NCI-H524 (cell line): ENCODE measurements at regions not wholly inside any gene's neighbourhood (a gene's known extent, or its start where the extent isn't known, plus 50 kb on each side); places are given as distances from the start of the nearest gene placed in this dataset.
"Not testable (repeated sequence)": the region's sequence is repeated elsewhere in the genome, so short reads cannot be mapped to it uniquely, and the experiment has no call there.

Experiments used
- DNase-seq, 2 experiments: peaks; one replicate each; lab custom pipeline; 2025; lab: John Stamatoyannopoulos, UW

GRCh38 chr13:50644081-50644871 lies 199.2 kb downstream of the DLEU7 start:
- no peak for DNase-seq

DNA sequence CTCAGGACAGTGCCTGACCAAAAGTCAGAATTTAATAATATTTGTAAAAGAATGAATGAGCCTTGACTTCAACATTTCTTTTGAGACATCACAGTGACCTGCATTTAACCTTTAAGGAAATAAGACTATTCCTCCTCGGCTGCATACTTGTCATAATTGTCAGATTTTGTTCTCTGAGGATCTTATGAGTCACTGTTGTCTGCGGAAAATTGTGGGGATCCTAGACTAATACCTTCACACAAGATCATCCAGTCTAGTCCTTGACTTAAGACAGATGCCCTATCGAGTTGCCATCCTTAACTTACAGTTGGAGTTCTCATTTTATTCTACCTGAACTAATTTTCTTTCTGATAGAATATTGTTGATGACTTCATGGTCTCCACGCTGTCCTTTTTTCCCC lies 198.4 kb downstream of the DLEU7 start:
- DNase-seq = no peak

DNA sequence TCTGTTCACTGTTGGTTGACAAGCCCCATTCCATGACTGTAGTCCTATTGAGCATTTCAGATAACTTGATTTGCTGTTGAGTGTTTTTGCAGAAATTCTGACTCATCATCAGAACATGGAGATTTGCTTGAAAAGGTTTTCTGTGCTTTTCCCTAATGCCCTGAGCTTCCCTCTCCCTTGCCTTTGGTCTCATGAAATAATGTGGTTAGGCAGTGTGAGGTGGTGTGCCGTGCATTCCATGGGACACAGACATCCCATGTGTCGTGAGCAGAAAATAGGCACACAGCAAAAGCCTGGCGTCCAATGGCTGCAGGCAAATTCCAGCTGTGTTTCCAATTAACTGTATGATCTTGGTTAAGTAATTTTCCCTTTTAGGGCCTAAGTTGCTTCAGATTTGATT lies 197.4 kb downstream of the DLEU7 start:
- DNase-seq = no peak

GRCh38 chr13:50649211-50649610 lies 194.3 kb downstream of the DLEU7 start:
- DNase-seq = no peak

GRCh38 chr13:50650592-50651504 lies 192.6 kb downstream of the DLEU7 start:
- no peak for DNase-seq

DNA sequence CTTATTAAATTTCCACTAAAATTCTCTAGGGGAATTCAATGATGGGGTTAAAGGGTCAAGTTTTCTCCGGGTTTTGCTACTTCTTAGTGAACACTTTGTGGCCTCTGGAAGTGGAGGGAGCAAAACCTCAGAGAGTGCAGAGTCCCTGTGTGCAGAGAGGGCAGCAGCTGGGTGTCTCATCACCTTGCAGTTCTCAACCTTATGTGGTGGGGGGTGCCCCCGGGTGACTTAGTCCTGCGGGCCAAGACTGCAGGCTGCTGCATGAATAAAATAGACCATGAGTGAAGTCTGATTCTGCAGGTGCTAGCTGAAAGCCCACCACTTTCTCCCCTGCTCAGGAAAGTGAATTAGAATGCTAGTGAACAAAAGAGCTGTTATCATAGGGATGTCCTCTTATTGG lies 191.6 kb downstream of the DLEU7 start:
- DNase-seq = no peak

DNA sequence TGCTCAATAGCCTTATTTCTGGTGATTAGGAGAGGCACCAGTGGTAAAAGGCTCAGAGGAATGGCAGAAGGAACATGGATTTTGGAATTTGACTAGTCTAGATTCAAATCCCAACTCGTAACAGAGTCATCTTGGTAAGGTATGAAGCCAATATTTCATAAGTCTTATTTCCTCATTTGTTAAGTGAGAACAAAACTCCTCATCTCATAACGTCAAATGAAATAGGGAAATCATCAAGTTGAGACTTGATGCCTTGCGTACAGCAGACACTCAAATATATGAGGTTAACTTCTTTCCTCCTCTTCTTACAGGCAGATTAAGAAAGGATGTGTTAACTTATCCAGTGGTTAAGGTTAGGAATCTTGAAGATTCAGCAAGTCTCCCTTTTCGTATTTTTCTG lies 189.2 kb downstream of the DLEU7 start:
- DNase-seq = no peak

DNA sequence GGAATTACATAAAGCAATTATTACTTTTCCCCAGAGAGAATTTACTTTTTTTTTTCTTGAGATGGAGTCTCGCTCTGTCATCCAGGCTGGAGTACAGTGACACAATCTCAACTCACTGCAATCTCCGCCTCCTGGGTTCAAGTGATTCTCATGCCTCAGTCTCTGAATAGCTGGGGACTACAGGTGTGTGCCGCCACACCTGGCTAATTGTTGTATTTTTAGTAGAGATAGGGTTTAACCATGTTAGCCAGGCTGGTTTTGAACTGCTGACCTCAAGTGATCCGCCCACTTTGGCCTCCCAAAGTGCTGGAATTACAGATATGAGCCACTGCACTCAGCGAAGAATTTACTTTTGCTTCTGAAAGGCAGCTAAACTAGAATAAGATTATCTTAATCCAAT lies 181.6 kb downstream of the DLEU7 start:
- DNase-seq = not testable (repeated sequence)

DNA sequence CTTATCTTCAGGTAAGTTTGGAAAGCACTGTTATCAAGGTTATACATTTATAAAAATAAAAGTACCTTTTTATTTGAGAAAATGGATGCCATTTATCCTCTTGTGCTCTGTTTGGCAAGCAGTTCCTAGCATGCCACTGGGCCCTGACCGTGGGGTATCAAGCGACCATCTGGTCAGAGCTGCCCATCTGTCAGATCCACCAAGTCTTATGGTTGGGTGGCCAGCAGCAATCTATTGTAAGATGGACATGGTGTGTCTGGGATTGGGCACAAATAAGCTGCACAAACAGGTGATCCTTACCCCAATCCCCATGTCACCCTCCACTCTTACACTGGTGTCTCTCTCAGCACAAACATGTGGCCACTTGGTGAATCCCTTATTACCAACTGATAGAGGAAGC lies 178.5 kb downstream of the DLEU7 start:
- DNase-seq = peak; percentile 31 to 58

- DNase-seq = no peak
Observed at GRCh38 chr13:50668049-50668448, 175.4 kb downstream of the DLEU7 start.

DNA sequence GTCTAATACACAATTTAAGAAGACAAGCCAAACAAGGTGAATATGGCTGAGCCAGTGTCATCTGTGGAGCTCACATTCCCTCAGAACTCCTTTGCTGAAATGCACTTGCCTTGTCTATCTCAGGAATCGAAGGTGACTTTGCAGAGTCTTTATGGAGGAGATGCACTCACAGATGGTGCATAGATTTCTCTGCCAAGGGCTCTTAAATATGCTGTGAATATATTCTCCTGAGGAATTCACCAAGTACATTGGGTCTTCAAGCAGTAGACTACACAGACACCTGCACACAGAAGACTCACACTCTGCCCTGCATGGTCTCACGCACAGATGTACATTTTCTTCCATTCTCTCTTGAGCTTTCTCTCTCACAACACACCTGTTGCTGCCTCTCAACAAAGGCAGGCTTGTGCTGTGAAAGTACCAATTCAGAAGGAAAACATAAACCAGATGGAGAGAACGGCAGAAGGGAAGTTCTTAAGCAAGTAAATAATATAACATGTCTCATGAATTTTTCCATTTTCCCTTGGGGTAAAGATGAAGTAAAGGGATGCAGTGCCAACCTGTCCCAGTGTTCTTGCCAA lies 174.7 kb downstream of the DLEU7 start:
- peak in 1 of 2 experiments; percentile 34 for DNase-seq

DNA sequence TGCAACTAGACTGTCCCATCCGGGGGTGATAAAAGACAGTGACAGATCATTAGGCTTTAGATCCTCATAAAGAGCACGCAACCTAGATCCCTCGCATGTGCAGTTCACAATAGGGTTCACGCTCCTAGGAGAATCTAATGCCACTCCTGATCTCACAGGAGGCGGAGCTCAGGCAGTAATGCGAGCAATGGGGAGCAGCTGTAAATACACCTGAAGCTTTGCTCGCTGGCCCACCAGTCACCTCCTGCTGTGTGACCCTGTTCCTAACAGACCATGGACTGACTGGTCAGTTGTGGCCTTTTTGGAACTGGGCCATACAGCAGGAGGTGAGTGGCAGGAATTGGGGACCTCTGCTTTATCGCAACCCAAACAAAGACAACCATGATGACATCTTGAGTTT lies 173.2 kb downstream of the DLEU7 start:
- no peak for DNase-seq

DNA sequence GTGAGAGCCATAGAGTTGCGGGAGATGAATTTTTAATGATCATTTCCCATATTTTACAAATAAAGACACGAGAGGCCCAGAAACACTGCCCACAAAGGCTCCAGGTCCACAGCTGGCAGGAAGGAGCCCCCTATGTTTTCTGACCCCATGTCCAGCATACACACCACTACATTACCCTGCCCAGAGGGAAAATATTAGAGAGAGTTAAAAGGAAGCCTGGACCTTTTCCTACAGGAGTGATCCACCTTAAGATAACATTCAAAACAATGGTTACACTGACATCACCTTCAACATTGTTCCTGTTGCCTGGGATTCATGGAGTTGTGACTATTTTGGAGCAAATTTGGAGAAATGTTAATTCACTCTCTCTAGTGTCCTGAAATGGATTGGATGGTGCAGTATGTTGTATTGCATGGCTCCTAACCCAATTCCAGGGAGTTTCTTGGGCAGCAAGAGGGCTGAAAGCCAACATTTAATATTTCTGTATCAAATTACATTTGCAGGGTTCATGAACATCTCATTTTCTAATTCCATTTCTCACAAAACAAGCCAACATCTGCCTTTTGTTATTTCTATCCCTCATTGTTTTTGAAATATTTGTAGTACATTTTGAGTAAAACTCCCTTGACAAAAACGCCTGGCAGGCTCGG lies 172.5 kb downstream of the DLEU7 start:
- DNase-seq = no peak

- no peak for DNase-seq
Observed at GRCh38 chr13:50671497-50671850, 172.0 kb downstream of the DLEU7 start.

DNA sequence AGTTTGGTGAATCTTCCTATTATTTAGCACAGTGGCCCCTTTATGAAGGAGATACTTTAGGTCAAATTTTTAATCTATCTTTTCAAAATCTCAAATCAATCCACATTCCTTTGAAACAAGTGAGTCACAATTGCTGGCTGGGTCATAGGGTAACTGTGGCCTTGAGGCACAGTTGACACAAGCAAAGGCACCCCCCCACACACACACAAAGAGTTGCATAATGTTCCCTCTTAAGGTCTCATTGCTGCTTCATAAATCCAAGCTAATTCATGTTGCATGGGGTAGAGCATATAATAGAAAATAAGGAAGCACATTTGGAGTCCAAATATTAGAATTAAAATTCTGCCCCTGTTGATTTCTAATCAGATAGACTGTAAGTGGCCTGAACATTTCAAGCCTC lies 171.5 kb downstream of the DLEU7 start:
- DNase-seq = no peak

- DNase-seq = no peak
Observed at GRCh38 chr13:50675651-50676050, 167.8 kb downstream of the DLEU7 start.

DNA sequence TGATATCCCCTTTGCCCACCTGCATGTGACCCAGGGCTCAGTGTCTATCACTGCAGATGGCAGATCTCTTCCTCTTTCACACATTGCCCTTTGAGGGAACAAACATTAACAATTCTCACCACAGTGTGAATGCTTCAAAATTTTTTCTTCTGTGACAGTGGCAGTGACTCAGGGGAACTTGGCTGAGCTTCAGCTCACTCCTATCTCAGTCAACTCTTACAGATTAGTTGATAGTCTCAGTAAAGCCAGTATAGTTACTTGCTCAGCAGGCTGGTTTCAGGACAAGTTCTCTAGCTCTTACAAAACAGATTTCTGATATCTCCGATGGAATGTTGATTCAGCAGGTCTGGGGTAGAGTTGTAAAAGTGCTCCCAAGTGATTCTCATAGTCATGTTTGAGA lies 166.9 kb downstream of the DLEU7 start:
- no peak for DNase-seq

- no peak for DNase-seq
Observed at GRCh38 chr13:50677258-50677657, 166.2 kb downstream of the DLEU7 start.

DNA sequence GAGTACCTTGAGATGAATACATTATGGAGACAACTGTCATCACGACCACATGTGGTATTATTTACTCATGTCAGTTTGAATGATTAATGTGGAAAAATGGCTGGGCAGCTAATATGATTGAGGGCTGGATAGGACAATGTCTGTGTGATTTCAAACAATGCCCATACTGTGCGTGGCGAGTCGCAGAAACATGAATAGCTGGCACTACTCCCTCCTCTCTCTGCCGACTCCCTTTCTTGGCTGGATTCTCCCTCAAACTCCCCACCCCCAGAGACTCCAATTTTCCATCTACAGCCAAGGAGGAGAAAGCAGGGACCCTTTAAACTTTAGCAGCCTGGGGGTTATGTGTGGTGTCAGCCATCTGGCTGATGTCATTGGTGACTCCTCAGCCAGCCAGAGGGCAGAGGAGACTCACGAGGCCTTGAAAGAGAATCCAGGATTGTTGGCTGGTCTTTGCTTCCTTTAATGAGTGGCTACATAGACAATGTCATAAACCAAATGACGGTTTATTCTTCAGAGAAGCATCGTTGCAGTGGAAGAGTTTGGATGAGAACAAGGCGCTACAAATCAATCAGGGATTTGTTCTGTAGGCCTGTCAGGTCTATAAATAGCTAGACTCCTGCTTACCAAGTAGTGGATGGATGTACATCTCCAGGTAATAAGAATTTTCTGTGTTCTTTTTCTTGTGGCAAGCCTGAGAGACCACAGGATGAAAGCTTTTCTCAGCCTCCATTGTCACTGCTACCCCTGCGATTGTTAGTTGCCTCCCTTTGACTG lies 165.6 kb downstream of the DLEU7 start:
- DNase-seq = no peak

DNA sequence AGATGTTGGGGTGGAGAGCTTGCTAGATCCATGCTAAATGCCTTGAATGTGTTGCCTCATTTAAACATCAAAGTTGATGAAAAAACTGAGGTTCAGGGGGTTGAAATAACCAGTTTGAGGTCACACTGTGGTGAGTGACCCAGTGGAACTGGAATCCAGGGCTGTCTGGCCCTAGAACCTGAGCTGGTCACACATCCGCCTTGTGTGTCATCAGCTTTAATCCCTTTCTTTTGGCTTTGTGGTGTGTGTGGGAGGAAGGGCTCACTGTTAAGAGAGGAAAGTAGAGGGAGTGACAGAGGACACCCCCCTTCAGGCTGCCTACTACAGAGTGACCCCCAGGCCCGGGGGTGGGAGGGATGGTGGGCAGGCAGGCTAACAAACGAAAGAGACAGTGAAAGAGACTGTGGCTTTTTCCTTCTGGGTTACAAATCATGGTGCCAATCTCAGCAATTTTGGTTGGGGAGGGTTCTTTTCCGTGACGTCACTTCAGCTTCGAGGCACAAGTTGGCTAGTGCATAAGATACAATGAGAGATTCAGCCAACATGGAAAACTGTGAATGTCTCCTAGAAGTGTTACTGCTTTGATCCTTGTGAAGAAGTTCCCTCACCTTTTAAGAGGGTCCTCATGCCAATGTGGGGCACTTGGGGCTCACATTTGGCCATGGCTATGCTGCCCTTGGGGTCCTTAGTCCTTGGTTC lies 164.9 kb downstream of the DLEU7 start:
- DNase-seq = no peak

- no peak for DNase-seq
Observed at GRCh38 chr13:50679321-50679720, 164.2 kb downstream of the DLEU7 start.
